Activated CD4-positive, alpha-beta T cell treated with anti-CD3 and anti-CD28 coated beads, Interleukin-2, amount 10 ng/mL, durations not matched to agents 24 days and 14 days (primary cell): ENCODE measurements at regions not wholly inside any gene's neighbourhood (a gene's known extent, or its start where the extent isn't known, plus 50 kb on each side); places are given as distances from the start of the nearest gene placed in this dataset.
"Not testable (repeated sequence)": the region's sequence is repeated elsewhere in the genome, so short reads cannot be mapped to it uniquely, and the experiment has no call there.

Experiments used
- DNase-seq: peaks from one replicate; pipeline ENCODE4 v3.0.0; 2022
- H3K27ac Mint-ChIP-seq: one replicate; pipeline ENCODE4 v1.8.0; 2022; ENCODE audit warnings: mild to moderate bottlenecking, mixed read lengths
- H3K27me3 Mint-ChIP-seq: one replicate; pipeline ENCODE4 v1.8.0; 2022; ENCODE audit warnings: mixed read lengths
- H3K36me3 Mint-ChIP-seq: one replicate; pipeline ENCODE4 v1.8.0; 2022; ENCODE audit warnings: low read depth, mild to moderate bottlenecking, mixed read lengths
- H3K4me1 Mint-ChIP-seq: one replicate; pipeline ENCODE4 v1.8.0; 2021; ENCODE audit warnings: mixed read lengths
- H3K4me3 Mint-ChIP-seq: one replicate; pipeline ENCODE4 v1.8.0; 2022; ENCODE audit warnings: mild to moderate bottlenecking, moderate library complexity, mixed read lengths
- H3K9me3 Mint-ChIP-seq: one replicate; pipeline ENCODE4 v1.8.0; 2021; ENCODE audit warnings: mixed read lengths
- intact Hi-C: fragments of 100-400 bp; cut with micrococcal nuclease; formaldehyde crosslinking; loops from one replicate; pipeline ENCODE4 v1.15.1; 2023

GRCh38 chr4:66794390-66795034 lies 750.8 kb downstream of the CENPC start:
- H3K27ac Mint-ChIP-seq = no peak overlapping the region
- no peaks in the 10 kb centered on the region for H3K36me3 Mint-ChIP-seq
- DNase-seq = no peak
- H3K4me1 Mint-ChIP-seq = no peaks in the 10 kb centered on the region
- H3K4me3 Mint-ChIP-seq = no peak overlapping the region
- intact Hi-C loops = no loop called here
- H3K27me3 Mint-ChIP-seq = no peaks in the 10 kb centered on the region
- H3K9me3 Mint-ChIP-seq = no peaks in the 10 kb centered on the region

- no peak overlapping the region for H3K4me3 Mint-ChIP-seq
- no peak for DNase-seq
- intact Hi-C loops = no loop called here
- H3K27me3 Mint-ChIP-seq = no peaks in the 10 kb centered on the region
- no peaks in the 10 kb centered on the region for H3K36me3 Mint-ChIP-seq
- H3K4me1 Mint-ChIP-seq = no peaks in the 10 kb centered on the region
- no peak overlapping the region for H3K27ac Mint-ChIP-seq
- no peaks in the 10 kb centered on the region for H3K9me3 Mint-ChIP-seq
Measured at GRCh38 chr4:66791686-66792085, 753.6 kb downstream of the CENPC start.

- no peaks in the 10 kb centered on the region for H3K4me1 Mint-ChIP-seq
- H3K9me3 Mint-ChIP-seq = no peaks in the 10 kb centered on the region
- H3K4me3 Mint-ChIP-seq = no peak overlapping the region
- H3K36me3 Mint-ChIP-seq = no peaks in the 10 kb centered on the region
- no peak for DNase-seq
- intact Hi-C loops = no loop called here
- no peaks in the 10 kb centered on the region for H3K27me3 Mint-ChIP-seq
- no peak overlapping the region for H3K27ac Mint-ChIP-seq
Measured at GRCh38 chr4:66785479-66785878, 759.8 kb downstream of the CENPC start.

GRCh38 chr4:66782751-66783150 lies 762.6 kb downstream of the CENPC start:
- not testable (repeated sequence) for H3K9me3 Mint-ChIP-seq

GRCh38 chr4:66777097-66777496 lies 768.2 kb downstream of the CENPC start:
- no peak overlapping the region for H3K27ac Mint-ChIP-seq
- no peaks in the 10 kb centered on the region for H3K4me1 Mint-ChIP-seq
- H3K9me3 Mint-ChIP-seq = no peaks in the 10 kb centered on the region
- no peak overlapping the region for H3K4me3 Mint-ChIP-seq
- no peak for DNase-seq
- intact Hi-C loops = no loop called here
- no peaks in the 10 kb centered on the region for H3K27me3 Mint-ChIP-seq
- no peaks in the 10 kb centered on the region for H3K36me3 Mint-ChIP-seq

More at GRCh38 chr4:66782751-66783150, 762.6 kb downstream of the CENPC start:
- DNase-seq, H3K27me3 Mint-ChIP-seq, H3K27ac Mint-ChIP-seq, intact Hi-C loops, H3K4me1 Mint-ChIP-seq, H3K4me3 Mint-ChIP-seq, H3K36me3 Mint-ChIP-seq: not testable (repeated sequence)

- H3K4me1 Mint-ChIP-seq = no peaks in the 10 kb centered on the region
- no peaks in the 10 kb centered on the region for H3K27me3 Mint-ChIP-seq
- no peak overlapping the region for H3K4me3 Mint-ChIP-seq
- H3K36me3 Mint-ChIP-seq = no peaks in the 10 kb centered on the region
- intact Hi-C loops = no loop called here
- DNase-seq = no peak
- H3K27ac Mint-ChIP-seq = no peak overlapping the region
- H3K9me3 Mint-ChIP-seq = no peaks in the 10 kb centered on the region
Measured at GRCh38 chr4:66769441-66769840, 775.9 kb downstream of the CENPC start.

GRCh38 chr4:66767442-66767841 lies 777.9 kb downstream of the CENPC start:
- DNase-seq = no peak

GRCh38 chr4:66766557-66766956 lies 778.7 kb downstream of the CENPC start:
- no peak for DNase-seq
- intact Hi-C loops = no loop called here
- no peaks in the 10 kb centered on the region for H3K4me1 Mint-ChIP-seq
- H3K4me3 Mint-ChIP-seq = no peak overlapping the region
- no peaks in the 10 kb centered on the region for H3K27me3 Mint-ChIP-seq
- no peaks in the 10 kb centered on the region for H3K9me3 Mint-ChIP-seq
- no peak overlapping the region for H3K27ac Mint-ChIP-seq
- no peaks in the 10 kb centered on the region for H3K36me3 Mint-ChIP-seq

More at GRCh38 chr4:66767442-66767841, 777.9 kb downstream of the CENPC start:
- Mint-ChIP-seq H3K27ac (no peak overlapping the region), H3K36me3 (no peaks in the 10 kb centered on the region), H3K27me3 (no peaks in the 10 kb centered on the region), H3K4me1 (no peaks in the 10 kb centered on the region), H3K4me3 (no peak overlapping the region), H3K9me3 (no peaks in the 10 kb centered on the region)
- intact Hi-C loops = no loop called here

- H3K4me1 Mint-ChIP-seq = no peaks in the 10 kb centered on the region
- no peak for DNase-seq
- no peaks in the 10 kb centered on the region for H3K27me3 Mint-ChIP-seq
- H3K9me3 Mint-ChIP-seq = no peaks in the 10 kb centered on the region
- no peak overlapping the region for H3K27ac Mint-ChIP-seq
- no peak overlapping the region for H3K4me3 Mint-ChIP-seq
- no peaks in the 10 kb centered on the region for H3K36me3 Mint-ChIP-seq
- intact Hi-C loops = no loop called here
Measured at GRCh38 chr4:66750273-66750672, 795.0 kb downstream of the CENPC start.

GRCh38 chr4:66746918-66747317 lies 798.4 kb downstream of the CENPC start:
- intact Hi-C loops, H3K9me3 Mint-ChIP-seq: not testable (repeated sequence)

GRCh38 chr4:66741081-66741480 lies 804.2 kb downstream of the CENPC start:
- no peaks in the 10 kb centered on the region for H3K4me1 Mint-ChIP-seq
- no peak overlapping the region for H3K27ac Mint-ChIP-seq
- H3K36me3 Mint-ChIP-seq = no peaks in the 10 kb centered on the region
- no peaks in the 10 kb centered on the region for H3K9me3 Mint-ChIP-seq
- no peak for DNase-seq
- H3K4me3 Mint-ChIP-seq = no peak overlapping the region
- H3K27me3 Mint-ChIP-seq = no peaks in the 10 kb centered on the region
- intact Hi-C loops = no loop called here

More at GRCh38 chr4:66746918-66747317, 798.4 kb downstream of the CENPC start:
- not testable (repeated sequence) for H3K4me1 Mint-ChIP-seq, DNase-seq, H3K27me3 Mint-ChIP-seq, H3K4me3 Mint-ChIP-seq, H3K27ac Mint-ChIP-seq, H3K36me3 Mint-ChIP-seq

- H3K27me3 Mint-ChIP-seq = no peaks in the 10 kb centered on the region
- H3K36me3 Mint-ChIP-seq = no peaks in the 10 kb centered on the region
- DNase-seq = no peak
- H3K4me3 Mint-ChIP-seq = no peak overlapping the region
- H3K9me3 Mint-ChIP-seq = no peaks in the 10 kb centered on the region
- H3K27ac Mint-ChIP-seq = no peak overlapping the region
- no peaks in the 10 kb centered on the region for H3K4me1 Mint-ChIP-seq
- intact Hi-C loops = no loop called here
Measured at GRCh38 chr4:66736606-66737005, 808.7 kb downstream of the CENPC start.

GRCh38 chr4:66728280-66728679 lies 817.0 kb downstream of the CENPC start:
- no peak overlapping the region for H3K4me3 Mint-ChIP-seq
- H3K9me3 Mint-ChIP-seq = no peaks in the 10 kb centered on the region
- DNase-seq = no peak
- H3K36me3 Mint-ChIP-seq = no peaks in the 10 kb centered on the region
- intact Hi-C loops = no loop called here
- H3K4me1 Mint-ChIP-seq = no peaks in the 10 kb centered on the region
- no peaks in the 10 kb centered on the region for H3K27me3 Mint-ChIP-seq
- no peak overlapping the region for H3K27ac Mint-ChIP-seq

- intact Hi-C loops, H3K27me3 Mint-ChIP-seq, H3K36me3 Mint-ChIP-seq: not testable (repeated sequence)
Measured at GRCh38 chr4:66712301-66712921, 832.9 kb downstream of the CENPC start.

GRCh38 chr4:66704243-66704642 lies 841.1 kb downstream of the CENPC start:
- Mint-ChIP-seq H3K4me3 (no peak overlapping the region), H3K36me3 (no peaks in the 10 kb centered on the region), H3K4me1 (no peaks in the 10 kb centered on the region), H3K9me3 (no peaks in the 10 kb centered on the region), H3K27ac (no peak overlapping the region), H3K27me3 (no peaks in the 10 kb centered on the region)
- DNase-seq = no peak
- intact Hi-C loops = no loop called here

More at GRCh38 chr4:66712301-66712921, 832.9 kb downstream of the CENPC start:
- not testable (repeated sequence) for H3K4me1 Mint-ChIP-seq, DNase-seq, H3K9me3 Mint-ChIP-seq, H3K4me3 Mint-ChIP-seq, H3K27ac Mint-ChIP-seq
